ENCODE measurements at regions not wholly inside any gene's neighbourhood (a gene's known extent, or its start where the extent isn't known, plus 50 kb on each side); places are given as distances from the start of the nearest gene placed in this dataset.

DNA sequence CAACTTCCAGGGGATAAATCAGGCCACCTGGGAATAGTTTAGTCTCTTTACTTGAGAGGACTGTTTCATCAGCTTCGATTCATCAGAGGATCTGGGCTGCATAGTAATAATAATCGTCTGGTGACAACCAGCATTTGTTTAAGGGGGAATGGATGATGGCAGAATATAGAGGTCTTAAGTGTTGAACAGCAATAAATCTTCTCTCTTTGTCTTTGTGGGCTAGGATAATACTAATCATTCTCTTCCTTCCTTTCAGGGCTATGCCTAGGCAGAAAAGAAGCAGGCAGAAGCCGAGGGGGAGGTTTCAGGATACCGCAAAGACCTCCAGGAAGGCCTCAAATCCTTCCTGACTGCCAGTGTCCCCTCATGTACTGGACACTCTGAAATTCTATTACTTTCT, 150.4 kb upstream of the GAREM1 start:
- no peaks in the 10 kb centered on the region for H3K27me3 ChIP-seq (ENCODE audit: control insufficient read depth in 2 of 2, insufficient read depth in 2 of 2, low read length in 2 of 2)
- H3K9me3 ChIP-seq (replicated peaks; ENCODE audit: control insufficient read depth, insufficient read depth, low read length): no peaks in the 10 kb centered on the region
- no peak overlapping the region for H3K9ac ChIP-seq (replicated peaks; ENCODE audit: extremely low read depth, insufficient read depth, low read length)
- ChIA-PET CTCF (no interaction called here), POLR2A (no interaction called here)
- H3K4me3 ChIP-seq (replicated peaks in 1 of 3; ENCODE audit: insufficient read depth in 1 of 3, low read depth in 1 of 3, low read length in 3 of 3): no peak overlapping the region
- no TSS peak for BruUV-seq (replicated peaks)
- dilution Hi-C loops (cut with MboI; ENCODE audit: extremely low pct_ligation_motif_present, low sequenced_read_pairs): no loop called here
- no peaks in the 10 kb centered on the region for H3K9me1 ChIP-seq (replicated peaks; ENCODE audit: control insufficient read depth, extremely low read depth, insufficient read depth, low read length)
- DNase-seq (ENCODE audit: low read depth, low spot score) (no peak), FAIRE-seq (no peak)
- no peaks in the 10 kb centered on the region for H3K4me1 ChIP-seq (ENCODE audit: control insufficient read depth, extremely low read depth, insufficient read depth, low read length)
- intact Hi-C loops (cut with micrococcal nuclease): no loop called here
- no peak overlapping the region for H2AFZ ChIP-seq (ENCODE audit: low read depth, low read length)
- H3K27ac ChIP-seq (ENCODE audit: insufficient read depth, low read depth, low read length): no peak overlapping the region
- no peaks in the 10 kb centered on the region for H3K79me2 ChIP-seq (ENCODE audit: control insufficient read depth, insufficient read depth, low read length)
- no peak for TF ChIP-seq POLR2A (IDR thresholded peaks at IDR 0.05; ENCODE audit: low read depth, low read length)
- TF ChIP-seq MYC (IDR thresholded peaks at IDR 0.05; ENCODE audit: low read depth, low read length): no peak
- TF ChIP-seq, protein P1, sequence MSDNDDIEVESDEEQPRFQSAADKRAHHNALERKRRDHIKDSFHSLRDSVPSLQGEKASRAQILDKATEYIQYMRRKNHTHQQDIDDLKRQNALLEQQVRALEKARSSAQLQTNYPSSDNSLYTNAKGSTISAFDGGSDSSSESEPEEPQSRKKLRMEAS (IDR thresholded peaks at IDR 0.05; ENCODE audit: insufficient read depth, insufficient read length): no peak
- no peak for TF ChIP-seq EZH2 (IDR thresholded peaks at IDR 0.05; ENCODE audit: borderline replicate concordance, low read depth, low read length, severe bottlenecking)
- TF ChIP-seq JUN (IDR thresholded peaks at IDR 0.05; ENCODE audit: borderline replicate concordance, insufficient read depth, insufficient read length, low read depth): no peak
- TF ChIP-seq POLR2AphosphoS5 (IDR thresholded peaks at IDR 0.05; ENCODE audit: insufficient read depth, low read depth, low read length): no peak
- H4K20me1 ChIP-seq (replicated peaks; ENCODE audit: control insufficient read depth, extremely low read depth, insufficient read depth, low read length): no peaks in the 10 kb centered on the region
- no peaks in the 10 kb centered on the region for H3K36me3 ChIP-seq (ENCODE audit: control insufficient read depth in 2 of 2, extremely low read depth in 1 of 2, insufficient read depth in 2 of 2, low read length in 2 of 2)
- H3K4me2 ChIP-seq (ENCODE audit: insufficient read depth, low read length): no peak overlapping the region

DNA sequence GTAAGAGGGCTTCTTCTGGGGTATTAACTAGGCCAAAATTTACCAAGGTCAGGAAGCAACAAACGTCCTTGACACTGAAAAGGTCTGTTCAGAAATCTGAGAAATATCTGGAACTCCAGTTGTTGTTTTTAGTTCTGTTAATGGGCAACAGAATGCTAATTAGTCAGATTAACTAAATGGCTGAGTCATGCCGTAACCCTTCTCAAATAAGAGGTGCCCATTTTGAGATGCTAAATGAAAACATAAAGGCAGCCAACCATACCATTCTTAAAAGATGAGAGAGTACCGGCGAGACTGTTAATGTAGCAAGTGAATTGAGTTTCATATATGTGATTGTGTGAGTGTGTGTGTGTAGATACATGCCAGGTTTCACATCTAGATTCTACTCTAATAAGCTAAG, 147.9 kb upstream of the GAREM1 start:
- Histone ChIP-seq H3K79me2 (ENCODE audit: control insufficient read depth, insufficient read depth, low read length) (no peaks in the 10 kb centered on the region), H3K4me1 (ENCODE audit: control insufficient read depth, extremely low read depth, insufficient read depth, low read length) (no peaks in the 10 kb centered on the region), H3K4me3 (replicated peaks in 1 of 3; ENCODE audit: insufficient read depth in 1 of 3, low read depth in 1 of 3, low read length in 3 of 3) (no peak overlapping the region), H3K9me1 (replicated peaks; ENCODE audit: control insufficient read depth, extremely low read depth, insufficient read depth, low read length) (no peaks in the 10 kb centered on the region), H3K36me3 (ENCODE audit: control insufficient read depth in 2 of 2, extremely low read depth in 1 of 2, insufficient read depth in 2 of 2, low read length in 2 of 2) (no peaks in the 10 kb centered on the region), H4K20me1 (replicated peaks; ENCODE audit: control insufficient read depth, extremely low read depth, insufficient read depth, low read length) (no peaks in the 10 kb centered on the region), H3K27ac (ENCODE audit: insufficient read depth, low read depth, low read length) (no peak overlapping the region), H3K9ac (replicated peaks; ENCODE audit: extremely low read depth, insufficient read depth, low read length) (no peak overlapping the region), H3K4me2 (ENCODE audit: insufficient read depth, low read length) (no peak overlapping the region), H3K27me3 (ENCODE audit: control insufficient read depth in 2 of 2, insufficient read depth in 2 of 2, low read length in 2 of 2) (no peaks in the 10 kb centered on the region), H3K9me3 (replicated peaks; ENCODE audit: control insufficient read depth, insufficient read depth, low read length) (no peaks in the 10 kb centered on the region), H2AFZ (ENCODE audit: low read depth, low read length) (no peak overlapping the region)
- FAIRE-seq (no peak), DNase-seq (ENCODE audit: low read depth, low spot score) (no peak)
- intact Hi-C loops (cut with micrococcal nuclease): no loop called here
- TF ChIP-seq, protein P1 (IDR thresholded peaks at IDR 0.05; ENCODE audit: insufficient read depth, insufficient read length): no peak
- no peak for TF ChIP-seq CTCF (IDR thresholded peaks at IDR 0.05; ENCODE audit: extremely low read depth in 1 of 2, insufficient read depth in 1 of 2, low read depth in 1 of 2, low read length in 2 of 2)
- no peak for TF ChIP-seq EZH2 (IDR thresholded peaks at IDR 0.05; ENCODE audit: borderline replicate concordance, low read depth, low read length, severe bottlenecking)
- no peak for TF ChIP-seq MYC (IDR thresholded peaks at IDR 0.05; ENCODE audit: low read depth, low read length)
- TF ChIP-seq FOS (IDR thresholded peaks at IDR 0.05; ENCODE audit: borderline replicate concordance, insufficient read depth, low read length): no peak
- TF ChIP-seq POLR2A (IDR thresholded peaks at IDR 0.05; ENCODE audit: low read depth, low read length): no peak
- TF ChIP-seq POLR2AphosphoS5 (IDR thresholded peaks at IDR 0.05; ENCODE audit: insufficient read depth, low read depth, low read length): no peak
- TF ChIP-seq GATA2 (IDR thresholded peaks at IDR 0.05; ENCODE audit: insufficient read depth, insufficient read length, low read depth, low read length): no peak
- TF ChIP-seq JUN (IDR thresholded peaks at IDR 0.05; ENCODE audit: borderline replicate concordance, insufficient read depth, insufficient read length, low read depth): no peak
- dilution Hi-C loops (cut with MboI; ENCODE audit: extremely low pct_ligation_motif_present, low sequenced_read_pairs): no loop called here
- CTCF ChIA-PET: no interaction called here
- POLR2A ChIA-PET: no interaction called here
- BruUV-seq (replicated peaks): no TSS peak

Data from endothelial cell of umbilical vein (primary cell).